Activated CD4-positive, alpha-beta T cell treated with anti-CD3 and anti-CD28 coated beads, Interleukin-10, Interleukin-2, amounts not matched to agents 100 ng/mL and 50 ng/mL, durations not matched to agents 16 hours and 8 hours (primary cell): ENCODE measurements at regions not wholly inside any gene's neighbourhood (a gene's known extent, or its start where the extent isn't known, plus 50 kb on each side); places are given as distances from the start of the nearest gene placed in this dataset.
"Not testable (repeated sequence)": the region's sequence is repeated elsewhere in the genome, so short reads cannot be mapped to it uniquely, and the experiment has no call there.

Source experiments
- DNase-seq: peaks from one replicate; pipeline ENCODE4 v3.0.0-alpha.2; 2020

DNA sequence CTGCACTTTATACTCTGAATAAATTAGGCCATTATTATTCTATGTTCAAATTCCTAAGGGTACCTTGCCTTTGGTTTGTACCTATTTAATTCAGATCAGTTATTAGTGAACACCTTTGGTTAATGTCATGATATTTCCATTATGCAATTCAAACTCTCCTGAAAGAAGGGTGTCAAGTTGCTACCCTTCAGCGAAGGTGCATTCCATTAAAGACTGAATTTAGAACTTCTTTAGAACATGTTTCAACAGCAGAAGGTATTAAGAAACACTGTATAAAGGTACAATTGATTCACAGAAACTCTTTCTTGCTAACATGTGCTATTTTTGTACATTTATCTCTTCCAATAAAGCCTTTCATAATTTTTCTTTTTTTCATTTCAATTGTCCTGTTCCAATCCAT lies 1545.4 kb upstream of the PCDH10 start:
- no peak for DNase-seq

- DNase-seq, result no peak
Measured at GRCh38 chr4:131609039-131609438, 1540.1 kb upstream of the PCDH10 start.

GRCh38 chr4:131610517-131610916 lies 1538.6 kb upstream of the PCDH10 start:
- not testable (repeated sequence) for DNase-seq

DNA sequence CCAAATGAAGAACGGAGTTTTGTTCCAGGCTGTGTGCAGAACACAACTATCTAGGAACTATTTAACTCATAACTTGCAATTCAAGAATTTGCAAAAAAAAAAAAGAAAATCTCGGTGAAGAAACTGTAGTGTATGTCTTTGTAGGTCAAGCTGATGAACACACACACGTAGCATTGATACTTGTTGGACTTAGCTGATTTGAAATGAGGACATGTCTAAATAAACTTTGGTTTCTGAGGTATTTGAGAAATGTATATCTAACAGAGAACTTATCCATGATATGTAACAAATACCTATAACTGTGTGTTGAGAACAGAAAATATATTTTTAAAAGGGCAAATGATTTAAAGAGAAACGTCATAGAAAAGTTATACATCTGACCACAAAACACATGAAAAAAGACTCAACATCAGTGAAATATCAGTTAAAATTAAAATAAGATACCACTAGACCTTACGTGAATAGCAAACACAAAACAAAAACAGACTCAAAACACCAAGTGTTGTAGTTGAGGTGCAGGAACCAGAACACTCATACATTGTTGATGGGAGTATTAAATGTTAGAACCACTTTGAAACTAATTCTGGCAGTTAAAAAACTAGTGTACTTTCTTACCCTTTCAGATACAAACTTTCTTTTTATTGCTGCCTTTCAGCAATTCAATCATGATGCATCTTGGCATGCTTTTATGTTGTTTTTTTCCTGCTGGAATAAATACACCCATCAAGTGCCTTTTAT lies 1535.8 kb upstream of the PCDH10 start:
- DNase-seq, result no peak

- DNase-seq, result no peak
Measured at GRCh38 chr4:131613824-131614216, 1535.3 kb upstream of the PCDH10 start.

DNA sequence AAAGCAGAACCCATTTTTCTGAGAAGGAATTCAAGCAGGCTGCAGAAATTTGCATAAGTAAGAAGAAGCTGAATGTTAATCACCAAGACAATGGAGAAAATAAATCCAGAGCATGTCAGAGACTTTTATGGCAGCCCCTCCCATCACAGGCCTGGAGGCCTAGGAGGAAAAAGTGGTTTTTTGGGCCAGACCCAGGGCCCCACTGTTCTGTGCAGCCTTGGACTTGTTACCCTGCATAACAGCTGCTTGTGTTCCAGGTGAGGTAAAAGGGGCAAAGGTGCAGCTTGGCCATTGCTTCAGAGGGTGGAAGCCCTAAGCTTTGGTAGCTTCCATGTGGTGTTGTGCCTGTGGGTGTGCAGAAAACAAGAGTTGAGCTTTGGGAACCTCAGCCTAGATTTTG lies 1516.2 kb upstream of the PCDH10 start:
- no peak for DNase-seq

DNA sequence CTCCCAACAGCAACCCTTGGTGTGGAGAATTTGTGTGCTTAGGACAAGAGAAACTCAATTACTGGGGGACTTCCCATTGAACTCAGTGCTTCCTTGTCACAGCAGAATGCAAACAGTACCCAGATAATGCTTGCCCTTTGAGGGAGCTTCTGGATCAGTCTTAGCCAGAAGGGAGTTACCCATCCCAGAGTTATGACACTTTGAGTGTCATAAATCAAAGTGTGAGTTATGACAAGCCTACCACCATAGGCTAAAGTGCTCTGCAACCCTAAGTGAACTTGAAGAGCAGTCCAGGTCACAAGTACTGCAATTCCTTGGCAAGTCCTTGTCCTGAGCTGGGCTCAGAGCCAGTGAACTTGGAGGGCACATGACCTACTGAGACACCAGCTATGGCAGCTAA lies 1513.9 kb upstream of the PCDH10 start:
- DNase-seq, result no peak

DNA sequence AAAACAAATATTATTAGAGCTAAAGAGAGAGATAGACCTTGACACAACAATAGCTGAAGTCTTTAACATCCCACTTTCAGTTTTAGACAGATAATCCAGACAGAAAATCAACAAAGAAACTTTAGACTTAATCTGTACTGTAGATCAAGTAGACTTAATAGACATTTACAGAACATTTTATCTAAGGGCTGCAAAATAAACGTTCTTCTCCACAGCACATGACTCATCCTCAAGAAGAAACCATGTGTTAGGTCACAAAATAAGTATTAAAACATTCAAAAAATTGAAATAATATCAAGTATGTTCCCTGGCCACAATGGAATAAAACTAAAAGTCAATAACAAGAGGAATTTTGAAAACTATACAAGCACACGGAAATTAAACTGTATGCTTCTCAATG lies 1510.3 kb upstream of the PCDH10 start:
- no peak for DNase-seq

GRCh38 chr4:131644619-131645018 lies 1504.5 kb upstream of the PCDH10 start:
- DNase-seq, result no peak

DNA sequence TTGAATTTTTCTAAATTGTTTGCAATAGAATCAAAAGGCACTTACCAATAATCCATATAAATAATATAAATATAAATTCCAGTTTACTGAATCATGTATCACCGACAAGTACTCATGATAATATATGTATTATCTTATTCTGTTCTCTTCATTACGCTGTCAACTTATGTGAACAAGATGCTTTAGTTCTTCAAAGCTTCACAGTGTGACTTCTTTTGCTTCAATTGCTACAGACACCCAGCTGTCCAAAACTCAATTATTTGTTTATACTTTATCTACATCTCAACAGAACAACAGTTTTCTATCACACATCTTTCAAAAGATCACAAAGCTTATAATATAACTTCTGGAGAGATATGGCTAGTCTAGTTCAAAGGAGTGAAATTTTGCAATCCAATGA lies 1499.9 kb upstream of the PCDH10 start:
- DNase-seq, result no peak

GRCh38 chr4:131650951-131651350 lies 1498.1 kb upstream of the PCDH10 start:
- no peak for DNase-seq

DNA sequence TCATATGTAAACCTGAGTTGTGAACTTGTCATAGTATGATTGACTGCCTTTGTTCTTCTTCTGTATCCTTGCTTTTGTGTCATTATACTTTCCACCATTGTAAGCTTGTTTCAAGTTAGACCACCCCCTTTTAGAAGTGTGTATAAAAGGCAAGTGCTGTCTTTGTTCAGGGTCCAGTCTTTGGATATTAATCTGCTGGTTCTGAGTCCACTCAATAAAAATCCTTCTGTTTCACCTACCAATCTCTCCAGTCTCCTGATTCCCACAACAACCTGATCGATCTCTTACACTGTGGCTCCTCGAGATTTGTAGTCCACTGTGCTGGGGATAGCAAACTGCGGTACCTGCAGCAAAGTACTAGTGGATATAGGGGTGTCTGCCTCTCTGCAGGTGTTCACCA lies 1465.8 kb upstream of the PCDH10 start:
- DNase-seq, result not testable (repeated sequence)

GRCh38 chr4:131721883-131722282 lies 1427.2 kb upstream of the PCDH10 start:
- no peak for DNase-seq

GRCh38 chr4:131723069-131723468 lies 1426.0 kb upstream of the PCDH10 start:
- DNase-seq, result not testable (repeated sequence)

DNA sequence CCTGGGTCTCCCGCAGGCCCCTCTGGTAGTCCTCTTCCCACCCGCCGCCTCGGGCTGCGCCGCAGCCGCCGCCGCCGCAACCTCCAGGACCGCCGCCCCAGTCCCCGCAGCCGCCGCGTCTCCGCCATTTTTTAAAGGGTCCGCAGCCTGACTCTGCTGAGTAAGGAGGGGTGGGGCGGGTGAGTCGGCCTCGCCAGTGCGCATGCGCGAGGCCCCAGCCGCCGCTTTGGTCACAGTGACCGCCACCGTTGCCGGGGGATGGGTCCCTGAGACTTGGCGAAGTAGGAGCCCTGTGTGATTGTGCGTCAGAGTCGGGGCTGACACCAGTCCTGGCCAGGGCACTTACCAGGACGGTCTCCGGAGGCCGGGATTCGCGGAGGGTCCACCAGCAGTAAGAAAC lies 1424.2 kb upstream of the PCDH10 start:
- peak; percentile 73 for DNase-seq

- not testable (repeated sequence) for DNase-seq
Measured at GRCh38 chr4:131725521-131725920, 1423.6 kb upstream of the PCDH10 start.

DNA sequence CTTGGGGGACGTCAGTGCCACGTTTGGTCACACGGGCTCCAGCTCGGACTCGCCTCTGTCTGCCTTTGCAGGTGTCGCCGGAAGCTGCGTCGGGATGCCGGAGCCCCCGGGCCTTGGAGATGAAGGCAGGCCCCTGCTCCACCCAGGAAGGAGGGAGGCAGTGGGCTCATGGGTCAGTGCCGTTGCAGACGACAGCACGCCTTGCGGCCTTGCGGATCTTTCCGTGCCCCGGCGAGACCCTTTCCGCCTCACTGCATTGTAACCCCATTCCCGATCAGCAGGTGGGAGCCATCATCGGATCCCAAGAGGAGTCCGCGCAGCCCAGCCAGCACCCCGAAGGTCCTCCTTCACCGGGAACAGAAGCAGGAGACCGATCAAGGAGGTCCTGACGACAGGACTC lies 1422.2 kb upstream of the PCDH10 start:
- DNase-seq, result not testable (repeated sequence)

GRCh38 chr4:131727418-131727817 lies 1421.7 kb upstream of the PCDH10 start:
- DNase-seq, result not testable (repeated sequence)

GRCh38 chr4:131729205-131729604 lies 1419.9 kb upstream of the PCDH10 start:
- DNase-seq, result not testable (repeated sequence)

- not testable (repeated sequence) for DNase-seq
Measured at GRCh38 chr4:131729716-131730398, 1419.2 kb upstream of the PCDH10 start.

GRCh38 chr4:131730574-131730973 lies 1418.5 kb upstream of the PCDH10 start:
- DNase-seq, result not testable (repeated sequence)

- DNase-seq, result not testable (repeated sequence)
Measured at GRCh38 chr4:131732034-131732630, 1417.0 kb upstream of the PCDH10 start.

DNA sequence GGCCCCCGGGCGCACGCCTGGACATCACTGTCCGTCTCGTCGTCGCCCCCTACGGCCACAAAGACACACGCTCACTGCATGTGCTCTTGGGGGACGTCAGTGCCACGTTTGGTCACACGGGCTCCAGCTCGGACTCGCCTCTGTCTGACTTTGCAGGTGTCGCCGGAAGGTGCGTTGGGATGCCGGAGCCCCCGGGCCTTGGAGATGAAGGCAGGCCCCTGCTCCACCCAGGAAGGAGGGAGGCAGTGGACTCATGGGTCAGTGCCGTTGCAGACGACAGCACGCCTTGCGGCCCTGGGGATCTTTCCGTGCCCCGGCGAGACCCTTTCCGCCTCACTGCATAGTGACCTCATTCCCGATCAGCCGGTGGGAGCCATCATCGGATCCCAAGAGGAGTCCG lies 1414.8 kb upstream of the PCDH10 start:
- DNase-seq, result not testable (repeated sequence)

GRCh38 chr4:131734851-131735385 lies 1414.2 kb upstream of the PCDH10 start:
- DNase-seq, result peak; percentile 18
